ENCODE measurements at regions not wholly inside any gene's neighbourhood (a gene's known extent, or its start where the extent isn't known, plus 50 kb on each side); places are given as distances from the start of the nearest gene placed in this dataset.

GRCh38 chr5:91955610-91956009 is 572.5 kb upstream of the ARRDC3 start:
- H3K4me3 ChIP-seq (ENCODE audit: control extremely low read depth in 1 of 5, extremely low read depth in 1 of 5, insufficient read depth in 1 of 5, low read depth in 2 of 5, low read length in 4 of 5): no peak overlapping the region
- H4K20me1 ChIP-seq (ENCODE audit: control insufficient read depth, insufficient read depth, low read length, poor library complexity, severe bottlenecking): no peaks in the 10 kb centered on the region
- H3K27me3 ChIP-seq (replicated peaks in 1 of 4; ENCODE audit: control extremely low read depth in 1 of 4, control insufficient read depth in 3 of 4, insufficient read depth in 4 of 4, low read length in 3 of 4): no peaks in the 10 kb centered on the region
- ATAC-seq (ENCODE audit: low read depth): no peak
- ChIA-PET POLR2A (no interaction called here), CTCF (no interaction called here)
- H3K27me3 Mint-ChIP-seq: no peaks in the 10 kb centered on the region
- no peak overlapping the region for H3K9ac ChIP-seq (ENCODE audit: low read length)
- H3K27ac ChIP-seq (ENCODE audit: low read length in 2 of 2): no peak overlapping the region
- H3K4me3 Mint-ChIP-seq: no peak overlapping the region
- H3K9me3 ChIP-seq (ENCODE audit: control extremely low read depth in 1 of 3, control insufficient read depth in 2 of 3, insufficient read depth in 1 of 3, low read length in 2 of 3): no peaks in the 10 kb centered on the region
- TF ChIP-seq CTCF (IDR thresholded peaks at IDR 0.05) (no peak), EZH2 (IDR thresholded peaks at IDR 0.05; ENCODE audit: borderline replicate concordance, insufficient read depth, low read depth, low read length, poor library complexity, severe bottlenecking) (no peak)
- H3K4me1 Mint-ChIP-seq: no peaks in the 10 kb centered on the region
- no peak for DNase-seq
- no peaks in the 10 kb centered on the region for H3K36me3 ChIP-seq (replicated peaks in 1 of 2; ENCODE audit: control extremely low read depth in 1 of 2, control insufficient read depth in 1 of 2, extremely low read depth in 1 of 2, insufficient read depth in 2 of 2, low read length in 1 of 2)
- H2AFZ ChIP-seq (ENCODE audit: insufficient read depth, low read depth, low read length, poor library complexity, severe bottlenecking): no peak overlapping the region
- H3K27ac Mint-ChIP-seq: no peak overlapping the region
- no peak overlapping the region for H3K4me2 ChIP-seq (replicated peaks; ENCODE audit: low read depth, low read length, poor library complexity, severe bottlenecking)
- no peaks in the 10 kb centered on the region for H3K4me1 ChIP-seq (ENCODE audit: control insufficient read depth in 2 of 2, insufficient read depth in 2 of 2, low read length in 2 of 2)
- WGBS (ENCODE audit: insufficient coverage): no CpG with 5 or more reads among the region's 2 CpGs
- H3K79me2 ChIP-seq (ENCODE audit: control insufficient read depth, insufficient read depth, low read length): no peaks in the 10 kb centered on the region
- intact Hi-C loops (cut with micrococcal nuclease): no loop called here
- H3K9me3 Mint-ChIP-seq (ENCODE audit: insufficient read depth): no peaks in the 10 kb centered on the region

- no peaks in the 10 kb centered on the region for H3K79me2 ChIP-seq (ENCODE audit: control insufficient read depth, insufficient read depth, low read length)
- H4K20me1 ChIP-seq (ENCODE audit: control insufficient read depth, insufficient read depth, low read length, poor library complexity, severe bottlenecking): no peaks in the 10 kb centered on the region
- Mint-ChIP-seq H3K27me3 (no peaks in the 10 kb centered on the region), H3K4me3 (no peak overlapping the region), H3K4me1 (no peaks in the 10 kb centered on the region), H3K27ac (no peak overlapping the region), H3K9me3 (ENCODE audit: insufficient read depth) (no peaks in the 10 kb centered on the region)
- H3K27ac ChIP-seq (ENCODE audit: low read length in 2 of 2): no peak overlapping the region
- no peaks in the 10 kb centered on the region for H3K4me1 ChIP-seq (ENCODE audit: control insufficient read depth in 2 of 2, insufficient read depth in 2 of 2, low read length in 2 of 2)
- H3K9ac ChIP-seq (ENCODE audit: low read length): no peak overlapping the region
- ChIA-PET POLR2A (no interaction called here), CTCF (no interaction called here)
- H3K4me2 ChIP-seq (replicated peaks; ENCODE audit: low read depth, low read length, poor library complexity, severe bottlenecking): no peak overlapping the region
- H2AFZ ChIP-seq (ENCODE audit: insufficient read depth, low read depth, low read length, poor library complexity, severe bottlenecking): no peak overlapping the region
- H3K4me3 ChIP-seq (ENCODE audit: control extremely low read depth in 1 of 5, extremely low read depth in 1 of 5, insufficient read depth in 1 of 5, low read depth in 2 of 5, low read length in 4 of 5): no peak overlapping the region
- H3K9me3 ChIP-seq (ENCODE audit: control extremely low read depth in 1 of 3, control insufficient read depth in 2 of 3, insufficient read depth in 1 of 3, low read length in 2 of 3): no peaks in the 10 kb centered on the region
- H3K27me3 ChIP-seq (replicated peaks in 1 of 4; ENCODE audit: control extremely low read depth in 1 of 4, control insufficient read depth in 3 of 4, insufficient read depth in 4 of 4, low read length in 3 of 4): no peaks in the 10 kb centered on the region
- ATAC-seq (ENCODE audit: low read depth): no peak
- H3K36me3 ChIP-seq (replicated peaks in 1 of 2; ENCODE audit: control extremely low read depth in 1 of 2, control insufficient read depth in 1 of 2, extremely low read depth in 1 of 2, insufficient read depth in 2 of 2, low read length in 1 of 2): no peaks in the 10 kb centered on the region
- TF ChIP-seq CTCF (IDR thresholded peaks at IDR 0.05): no peak
- TF ChIP-seq EZH2 (IDR thresholded peaks at IDR 0.05; ENCODE audit: borderline replicate concordance, insufficient read depth, low read depth, low read length, poor library complexity, severe bottlenecking): no peak
- no peak for DNase-seq
- intact Hi-C loops (cut with micrococcal nuclease): no loop called here
Measured at GRCh38 chr5:91954136-91954535, 571.0 kb upstream of the ARRDC3 start.

Data from B cell (primary cell).